GM23338 (cell line): ENCODE measurements at regions not wholly inside any gene's neighbourhood (a gene's known extent, or its start where the extent isn't known, plus 50 kb on each side); places are given as distances from the start of the nearest gene placed in this dataset.

Source experiments
- ATAC-seq: fragments of 200-7000 bp; cut with Tn5 transposase; 3 replicates; pipeline ENCODE4 v1.9.1; 2020
- DNase-seq: peaks from one replicate; pipeline ENCODE4 v3.0.0-alpha.2; 2015; ENCODE audit warnings: low spot score
- H2AFZ ChIP-seq: fragments of 200-600 bp; sonication (generic); 2 replicates; pipeline ENCODE4 v1.8.0; 2016; ENCODE audit warnings: antibody characterized with exemption, mild to moderate bottlenecking, moderate library complexity
- H3F3A ChIP-seq: fragments of 200-600 bp; sonication (generic); replicated peaks from 2 replicates; pipeline ENCODE4 v1.8.0; 2017; ENCODE audit warnings: antibody characterized with exemption, mixed run types, low read depth
- H3K27ac ChIP-seq: fragments of 200-600 bp; sonication (generic); 2 replicates; pipeline ENCODE4 v1.6.1; 2016; ENCODE audit warnings: low read depth
- H3K27me3 ChIP-seq: fragments of 200-600 bp; sonication (generic); 2 replicates; pipeline ENCODE4 v1.8.0; 2016; ENCODE audit warnings: mild to moderate bottlenecking, mixed run types, moderate library complexity; ENCODE audit not compliant: insufficient read depth
- H3K36me3 ChIP-seq: fragments of 200-600 bp; sonication (generic); 2 replicates; pipeline ENCODE4 v1.8.0; 2016; ENCODE audit warnings: mild to moderate bottlenecking; ENCODE audit not compliant: insufficient read depth
- H3K4me1 ChIP-seq: fragments of 200-600 bp; sonication (generic); 2 replicates; pipeline ENCODE4 v1.8.0; 2016; ENCODE audit warnings: mild to moderate bottlenecking, moderate library complexity; ENCODE audit not compliant: insufficient read depth
- H3K4me2 ChIP-seq: fragments of 200-600 bp; sonication (generic); 2 replicates; pipeline ENCODE4 v1.7.1; 2017; ENCODE audit warnings: mixed run types
- H3K4me3 ChIP-seq: fragments of 200-600 bp; sonication (generic); 2 replicates; pipeline ENCODE4 v1.6.1; 2016; ENCODE audit warnings: mixed run types
- H3K79me2 ChIP-seq: fragments of 200-600 bp; sonication (generic); replicated peaks from 2 replicates; pipeline ENCODE4 v1.8.0; 2017; ENCODE audit warnings: mild to moderate bottlenecking; ENCODE audit not compliant: insufficient read depth
- H3K9me2 ChIP-seq: fragments of 200-600 bp; sonication (generic); 2 replicates; pipeline ENCODE4 v1.8.0; 2017; ENCODE audit not compliant: insufficient read depth
- H4K20me1 ChIP-seq: fragments of 200-600 bp; sonication (generic); replicated peaks from 2 replicates; pipeline ENCODE4 v1.8.0; 2017; ENCODE audit warnings: mild to moderate bottlenecking; ENCODE audit not compliant: insufficient read depth
- H3K27ac Mint-ChIP-seq: 2 replicates; pipeline ENCODE4 v1.8.0; 2020; ENCODE audit warnings: inconsistent platforms, mild to moderate bottlenecking, moderate library complexity, mixed read lengths
- H3K27me3 Mint-ChIP-seq: 3 replicates; pipeline ENCODE4 v1.8.0; 2022; ENCODE audit warnings: low read depth, mild to moderate bottlenecking, moderate library complexity, mixed read lengths, inconsistent platforms; ENCODE audit not compliant: insufficient read depth, poor library complexity
- H3K36me3 Mint-ChIP-seq: 3 replicates; pipeline ENCODE4 v1.8.0; 2021; ENCODE audit warnings: low read depth, mild to moderate bottlenecking, inconsistent platforms, moderate library complexity, mixed read lengths
- H3K4me1 Mint-ChIP-seq: 3 replicates; pipeline ENCODE4 v1.8.0; 2020; ENCODE audit warnings: mild to moderate bottlenecking, inconsistent platforms, mixed read lengths
- H3K4me3 Mint-ChIP-seq: 3 replicates; pipeline ENCODE4 v1.8.0; 2021; ENCODE audit warnings: moderate library complexity, mild to moderate bottlenecking, inconsistent platforms, mixed read lengths
- H3K9me3 Mint-ChIP-seq: 3 replicates; pipeline ENCODE4 v1.8.0; 2020; ENCODE audit warnings: moderate library complexity, mild to moderate bottlenecking, inconsistent platforms, mixed read lengths
- CREB1 ChIP-seq: fragments of 250-450 bp; sonication (Bioruptor Pico); IDR thresholded peaks from 2 replicates; pipeline ENCODE4 v1.5.0; 2020; ENCODE audit warnings: low read depth, mild to moderate bottlenecking, moderate library complexity
- CTCF ChIP-seq, 2 experiments: fragments of 200-600 bp in 1 of 2; sonication (generic) in 1 of 2; conservative IDR thresholded peaks; 2 replicates each; pipeline versions ENCODE4 v1.5.1 to v1.6.1; 2016 to 2017; ENCODE audit warnings: antibody characterized with exemption in 2 of 2, low read depth in 2 of 2, mild to moderate bottlenecking in 2 of 2, moderate library complexity in 1 of 2
- ETS1 ChIP-seq: IDR thresholded peaks from 2 replicates; pipeline ENCODE4 v1.6.1; 2016; ENCODE audit warnings: antibody characterized with exemption
- EZH2 ChIP-seq: fragments of 200-600 bp; sonication (generic); IDR thresholded peaks from one replicate; pipeline ENCODE4 v1.8.0; 2017; ENCODE audit warnings: antibody characterized with exemption, mild to moderate bottlenecking, low read depth; ENCODE audit not compliant: unreplicated experiment
- EZH2phosphoT487 ChIP-seq: fragments of 200-600 bp; sonication (generic); IDR thresholded peaks from one replicate; pipeline ENCODE4 v1.8.1; 2018; ENCODE audit warnings: antibody characterized with exemption; ENCODE audit not compliant: unreplicated experiment
- JUNB ChIP-seq: IDR thresholded peaks from one replicate; pipeline ENCODE4 v1.6.1; 2016; ENCODE audit warnings: antibody characterized with exemption; ENCODE audit not compliant: unreplicated experiment
- NANOG ChIP-seq: IDR thresholded peaks from 2 replicates; pipeline ENCODE4 v1.6.1; 2016; ENCODE audit warnings: antibody characterized with exemption, borderline replicate concordance
- POLR2AphosphoS5 ChIP-seq: IDR thresholded peaks from 2 replicates; pipeline ENCODE4 v1.6.1; 2016; ENCODE audit warnings: antibody characterized with exemption, low read depth
- STAT1 ChIP-seq: IDR thresholded peaks from one replicate; pipeline ENCODE4 v1.6.1; 2016; ENCODE audit warnings: antibody characterized with exemption; ENCODE audit not compliant: unreplicated experiment
- ZNF114 ChIP-seq: fragments of 250-450 bp; sonication (Bioruptor Pico); IDR thresholded peaks from 2 replicates; pipeline ENCODE4 v1.5.0; 2020; ENCODE audit warnings: mild to moderate bottlenecking, moderate library complexity
- ZNF331 ChIP-seq: fragments of 250-450 bp; sonication (Bioruptor Pico); IDR thresholded peaks from 2 replicates; pipeline ENCODE4 v1.5.0; 2020; ENCODE audit warnings: low read depth, mild to moderate bottlenecking, moderate library complexity
- ZNF462 ChIP-seq: fragments of 250-450 bp; sonication (Bioruptor Pico); IDR thresholded peaks from 2 replicates; pipeline ENCODE4 v1.5.0; 2020; ENCODE audit warnings: mild to moderate bottlenecking, moderate library complexity
- TF ChIP-seq, protein P1 (sequence below): IDR thresholded peaks from one replicate; pipeline ENCODE4 v1.6.1; 2018; ENCODE audit warnings: antibody characterized with exemption; ENCODE audit not compliant: unreplicated experiment

DNA sequence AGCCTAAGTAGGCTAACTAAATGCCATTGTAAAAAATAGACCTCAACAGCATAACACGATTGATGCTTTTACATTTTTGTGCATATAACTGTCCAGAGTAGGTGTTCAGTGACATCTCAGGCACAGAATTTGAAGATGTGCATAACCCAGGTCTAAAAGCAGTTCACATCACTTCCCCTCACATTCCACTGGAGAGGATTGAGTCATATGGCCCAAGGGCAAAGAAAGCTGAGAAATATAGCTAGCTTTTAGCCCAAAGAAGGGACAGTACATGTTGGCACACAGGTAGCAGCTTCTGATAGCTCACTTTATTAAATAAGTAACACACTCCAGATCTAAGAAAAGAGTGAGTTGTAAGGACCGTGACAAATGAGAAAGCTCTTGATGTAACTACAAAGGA, 2259.5 kb upstream of the WWC1 start:
- no peaks in the 10 kb centered on the region for H3F3A ChIP-seq
- no peak overlapping the region for H3K27ac ChIP-seq
- Mint-ChIP-seq H3K4me3 (no peak overlapping the region), H3K27ac (no peak overlapping the region), H3K27me3 (no peaks in the 10 kb centered on the region), H3K4me1 (peaks cover 4% of the 10 kb centered on the region; the same call in 2 of the 3 replicates), H3K36me3 (peaks cover 5% of the 10 kb centered on the region; the same call in 2 of the 3 replicates), H3K9me3 (no peaks in the 10 kb centered on the region; the same call in 2 of the 3 replicates)
- DNase-seq (no peak), ATAC-seq (no peak)
- TF ChIP-seq, protein P1, sequence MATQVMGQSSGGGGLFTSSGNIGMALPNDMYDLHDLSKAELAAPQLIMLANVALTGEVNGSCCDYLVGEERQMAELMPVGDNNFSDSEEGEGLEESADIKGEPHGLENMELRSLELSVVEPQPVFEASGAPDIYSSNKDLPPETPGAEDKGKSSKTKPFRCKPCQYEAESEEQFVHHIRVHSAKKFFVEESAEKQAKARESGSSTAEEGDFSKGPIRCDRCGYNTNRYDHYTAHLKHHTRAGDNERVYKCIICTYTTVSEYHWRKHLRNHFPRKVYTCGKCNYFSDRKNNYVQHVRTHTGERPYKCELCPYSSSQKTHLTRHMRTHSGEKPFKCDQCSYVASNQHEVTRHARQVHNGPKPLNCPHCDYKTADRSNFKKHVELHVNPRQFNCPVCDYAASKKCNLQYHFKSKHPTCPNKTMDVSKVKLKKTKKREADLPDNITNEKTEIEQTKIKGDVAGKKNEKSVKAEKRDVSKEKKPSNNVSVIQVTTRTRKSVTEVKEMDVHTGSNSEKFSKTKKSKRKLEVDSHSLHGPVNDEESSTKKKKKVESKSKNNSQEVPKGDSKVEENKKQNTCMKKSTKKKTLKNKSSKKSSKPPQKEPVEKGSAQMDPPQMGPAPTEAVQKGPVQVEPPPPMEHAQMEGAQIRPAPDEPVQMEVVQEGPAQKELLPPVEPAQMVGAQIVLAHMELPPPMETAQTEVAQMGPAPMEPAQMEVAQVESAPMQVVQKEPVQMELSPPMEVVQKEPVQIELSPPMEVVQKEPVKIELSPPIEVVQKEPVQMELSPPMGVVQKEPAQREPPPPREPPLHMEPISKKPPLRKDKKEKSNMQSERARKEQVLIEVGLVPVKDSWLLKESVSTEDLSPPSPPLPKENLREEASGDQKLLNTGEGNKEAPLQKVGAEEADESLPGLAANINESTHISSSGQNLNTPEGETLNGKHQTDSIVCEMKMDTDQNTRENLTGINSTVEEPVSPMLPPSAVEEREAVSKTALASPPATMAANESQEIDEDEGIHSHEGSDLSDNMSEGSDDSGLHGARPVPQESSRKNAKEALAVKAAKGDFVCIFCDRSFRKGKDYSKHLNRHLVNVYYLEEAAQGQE: no peak
- no peak for TF ChIP-seq ZNF462 (CRISPR knock-in tag)
- no peak for TF ChIP-seq ZNF114 (CRISPR knock-in tag)
- no peak for TF ChIP-seq CREB1 (CRISPR knock-in tag)
- no peak for TF ChIP-seq POLR2AphosphoS5
- no peak for TF ChIP-seq NANOG
- TF ChIP-seq ZNF331: no peak
- no peak for TF ChIP-seq EZH2
- no peak for TF ChIP-seq CTCF (conservative IDR thresholded peaks at IDR 0.05; ENCODE audit: low read depth in 2 of 2)
- no peak for TF ChIP-seq JUNB
- no peak for TF ChIP-seq STAT1
- no peak for TF ChIP-seq ETS1
- TF ChIP-seq EZH2phosphoT487: no peak
- H3K36me3 ChIP-seq: no peaks in the 10 kb centered on the region
- H3K79me2 ChIP-seq: no peaks in the 10 kb centered on the region
- peaks cover 5% of the 10 kb centered on the region; the same call in 1 of the 2 replicates for H3K9me2 ChIP-seq
- no peak overlapping the region for H3K4me3 ChIP-seq
- no peaks in the 10 kb centered on the region for H4K20me1 ChIP-seq
- no peaks in the 10 kb centered on the region for H3K4me1 ChIP-seq
- H3K27me3 ChIP-seq: no peaks in the 10 kb centered on the region
- no peak overlapping the region for H2AFZ ChIP-seq
- H3K4me2 ChIP-seq: no peak overlapping the region
